Ishikawa (cell line): ENCODE measurements at regions not wholly inside any gene's neighbourhood (a gene's known extent, or its start where the extent isn't known, plus 50 kb on each side); places are given as distances from the start of the nearest gene placed in this dataset.

Experiments used
- CEBPB ChIP-seq: IDR thresholded peaks from 2 replicates; pipeline ENCODE4 v1.6.1; 2012
- CREB1 ChIP-seq: IDR thresholded peaks from 2 replicates; pipeline ENCODE4 v1.6.1; 2012; ENCODE audit warnings: low read depth
- EGR1 ChIP-seq: IDR thresholded peaks from 2 replicates; pipeline ENCODE4 v1.6.1; 2012
- EP300 ChIP-seq: IDR thresholded peaks from 2 replicates; pipeline ENCODE4 v1.6.1; 2012; ENCODE audit warnings: borderline replicate concordance
- FOXM1 ChIP-seq: IDR thresholded peaks from 2 replicates; pipeline ENCODE4 v1.6.1; 2012; ENCODE audit warnings: low read depth, borderline replicate concordance
- MAX ChIP-seq: IDR thresholded peaks from 2 replicates; pipeline ENCODE4 v1.6.1; 2012
- NFIC ChIP-seq: IDR thresholded peaks from 2 replicates; pipeline ENCODE4 v1.6.1; 2012
- RAD21 ChIP-seq: IDR thresholded peaks from 2 replicates; pipeline ENCODE4 v1.6.1; 2012; ENCODE audit warnings: low read depth
- TAF1 ChIP-seq: IDR thresholded peaks from 2 replicates; pipeline ENCODE4 v1.6.1; 2012; ENCODE audit warnings: low read depth, mild to moderate bottlenecking
- TCF12 ChIP-seq: IDR thresholded peaks from 2 replicates; pipeline ENCODE4 v1.6.1; 2012; ENCODE audit warnings: low read depth
- TEAD4 ChIP-seq: IDR thresholded peaks from 2 replicates; pipeline ENCODE4 v1.6.1; 2012
- USF1 ChIP-seq: IDR thresholded peaks from 2 replicates; pipeline ENCODE4 v1.6.1; 2012
- YY1 ChIP-seq: IDR thresholded peaks from 2 replicates; pipeline ENCODE4 v1.6.1; 2012; ENCODE audit warnings: low read depth
- ZBTB7A ChIP-seq: IDR thresholded peaks from 2 replicates; pipeline ENCODE4 v1.6.1; 2012; ENCODE audit warnings: low read depth
- TF ChIP-seq, protein P1 (sequence below): IDR thresholded peaks from 2 replicates; pipeline ENCODE4 v1.6.1; 2012; ENCODE audit warnings: low read depth, mild to moderate bottlenecking

GRCh38 chr10:33052915-33053810 is 95.1 kb upstream of the ITGB1 start:
- TF ChIP-seq TEAD4 (no peak), ZBTB7A (no peak), MAX (no peak), YY1 (no peak), CEBPB (no peak), EP300 (no peak), EGR1 (no peak), RAD21 (no peak), FOXM1 (no peak), USF1 (no peak), TCF12 (no peak), NFIC (no peak), CREB1 (no peak), TAF1 (no peak)
- TF ChIP-seq, protein P1, sequence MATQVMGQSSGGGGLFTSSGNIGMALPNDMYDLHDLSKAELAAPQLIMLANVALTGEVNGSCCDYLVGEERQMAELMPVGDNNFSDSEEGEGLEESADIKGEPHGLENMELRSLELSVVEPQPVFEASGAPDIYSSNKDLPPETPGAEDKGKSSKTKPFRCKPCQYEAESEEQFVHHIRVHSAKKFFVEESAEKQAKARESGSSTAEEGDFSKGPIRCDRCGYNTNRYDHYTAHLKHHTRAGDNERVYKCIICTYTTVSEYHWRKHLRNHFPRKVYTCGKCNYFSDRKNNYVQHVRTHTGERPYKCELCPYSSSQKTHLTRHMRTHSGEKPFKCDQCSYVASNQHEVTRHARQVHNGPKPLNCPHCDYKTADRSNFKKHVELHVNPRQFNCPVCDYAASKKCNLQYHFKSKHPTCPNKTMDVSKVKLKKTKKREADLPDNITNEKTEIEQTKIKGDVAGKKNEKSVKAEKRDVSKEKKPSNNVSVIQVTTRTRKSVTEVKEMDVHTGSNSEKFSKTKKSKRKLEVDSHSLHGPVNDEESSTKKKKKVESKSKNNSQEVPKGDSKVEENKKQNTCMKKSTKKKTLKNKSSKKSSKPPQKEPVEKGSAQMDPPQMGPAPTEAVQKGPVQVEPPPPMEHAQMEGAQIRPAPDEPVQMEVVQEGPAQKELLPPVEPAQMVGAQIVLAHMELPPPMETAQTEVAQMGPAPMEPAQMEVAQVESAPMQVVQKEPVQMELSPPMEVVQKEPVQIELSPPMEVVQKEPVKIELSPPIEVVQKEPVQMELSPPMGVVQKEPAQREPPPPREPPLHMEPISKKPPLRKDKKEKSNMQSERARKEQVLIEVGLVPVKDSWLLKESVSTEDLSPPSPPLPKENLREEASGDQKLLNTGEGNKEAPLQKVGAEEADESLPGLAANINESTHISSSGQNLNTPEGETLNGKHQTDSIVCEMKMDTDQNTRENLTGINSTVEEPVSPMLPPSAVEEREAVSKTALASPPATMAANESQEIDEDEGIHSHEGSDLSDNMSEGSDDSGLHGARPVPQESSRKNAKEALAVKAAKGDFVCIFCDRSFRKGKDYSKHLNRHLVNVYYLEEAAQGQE: no peak

DNA sequence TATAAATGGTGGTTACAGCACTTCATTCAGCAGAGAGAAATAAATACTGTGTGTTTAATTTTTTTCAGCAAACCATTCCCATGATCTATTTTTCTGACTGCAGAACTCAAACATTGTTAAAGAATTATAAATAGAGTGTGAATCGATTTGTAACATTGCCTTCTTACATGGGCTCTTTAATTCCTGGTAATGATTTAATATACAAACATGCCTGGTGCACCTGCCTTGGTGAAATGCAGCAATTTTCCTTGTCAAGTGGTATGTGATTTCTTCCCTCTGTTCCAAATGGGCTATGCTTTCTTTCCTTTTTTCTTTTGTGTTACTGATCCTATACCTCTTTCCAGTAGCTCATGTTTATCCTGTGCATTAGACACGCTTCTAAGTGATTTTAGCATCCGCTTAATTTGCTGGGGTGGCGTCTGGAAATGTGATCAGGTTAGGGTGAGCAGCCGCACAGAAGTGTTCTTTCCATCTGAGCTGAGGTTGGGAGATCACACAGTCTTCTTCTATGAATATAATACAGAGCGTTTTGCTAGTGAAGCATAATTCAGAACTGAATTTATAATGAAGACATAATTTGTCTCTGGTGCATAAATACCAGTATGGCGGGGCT is 94.3 kb upstream of the ITGB1 start:
- TF ChIP-seq ZBTB7A: no peak
- TF ChIP-seq YY1: no peak
- no peak for TF ChIP-seq CREB1
- TF ChIP-seq, protein P1: no peak
- TF ChIP-seq RAD21: no peak
- TF ChIP-seq USF1: no peak
- no peak for TF ChIP-seq EP300
- TF ChIP-seq FOXM1: no peak
- TF ChIP-seq TCF12: no peak
- TF ChIP-seq TAF1: no peak
- no peak for TF ChIP-seq NFIC
- no peak for TF ChIP-seq TEAD4
- no peak for TF ChIP-seq CEBPB
- no peak for TF ChIP-seq EGR1
- TF ChIP-seq MAX: no peak

DNA sequence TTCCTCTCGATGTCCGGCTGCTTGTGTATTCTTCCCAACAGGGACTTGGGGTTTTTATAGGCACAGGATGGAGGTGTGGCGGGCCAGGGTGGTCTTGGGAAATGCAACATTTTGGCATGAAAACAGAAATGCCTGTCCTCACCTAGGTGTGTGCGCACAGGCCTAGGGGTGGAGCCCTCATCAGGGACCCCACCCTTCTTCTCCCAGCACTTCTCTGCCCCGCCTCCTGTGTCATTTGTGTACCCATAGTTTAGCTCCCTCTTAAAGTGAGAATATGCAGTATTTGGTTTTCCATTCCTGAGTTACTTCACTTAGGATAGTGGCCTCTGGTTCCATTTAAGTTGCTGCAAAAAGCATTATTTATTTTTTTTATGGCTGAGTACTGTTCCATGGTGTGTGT is 90.2 kb upstream of the ITGB1 start:
- no peak for TF ChIP-seq USF1
- TF ChIP-seq YY1: no peak
- TF ChIP-seq TAF1: no peak
- TF ChIP-seq CREB1: no peak
- no peak for TF ChIP-seq CEBPB
- TF ChIP-seq TEAD4: no peak
- TF ChIP-seq ZBTB7A: no peak
- no peak for TF ChIP-seq NFIC
- no peak for TF ChIP-seq EGR1
- no peak for TF ChIP-seq TCF12
- no peak for TF ChIP-seq EP300
- no peak for TF ChIP-seq FOXM1
- no peak for TF ChIP-seq RAD21
- TF ChIP-seq, protein P1: no peak
- TF ChIP-seq MAX: no peak
